KG1 (cell line): ENCODE measurements at regions not wholly inside any gene's neighbourhood (a gene's known extent, or its start where the extent isn't known, plus 50 kb on each side); places are given as distances from the start of the nearest gene placed in this dataset.
"Not testable (repeated sequence)": the region's sequence is repeated elsewhere in the genome, so short reads cannot be mapped to it uniquely, and the experiment has no call there.

Experiments
- DNase-seq: peaks from one replicate; lab custom pipeline; 2025; lab: John Stamatoyannopoulos, UW

GRCh38 chr5:103910786-103911185, 348.2 kb upstream of the NUDT12 start:
- DNase-seq, result no peak

GRCh38 chr5:103910011-103910410, 347.4 kb upstream of the NUDT12 start:
- no peak for DNase-seq

- no peak for DNase-seq
These were observed 346.8 kb upstream of the NUDT12 start for GRCh38 chr5:103909391-103909790.

- DNase-seq, result no peak
These were observed 345.9 kb upstream of the NUDT12 start for GRCh38 chr5:103908336-103909080.

- no peak for DNase-seq
These were observed 344.4 kb upstream of the NUDT12 start for GRCh38 chr5:103907001-103907400.

- no peak for DNase-seq
These were observed 342.1 kb upstream of the NUDT12 start for GRCh38 chr5:103904651-103905050.

- DNase-seq, result no peak
These were observed 340.3 kb upstream of the NUDT12 start for GRCh38 chr5:103902893-103903292.

- DNase-seq, result no peak
These were observed 339.3 kb upstream of the NUDT12 start for GRCh38 chr5:103901885-103902284.

- DNase-seq, result no peak
These were observed 334.0 kb upstream of the NUDT12 start for GRCh38 chr5:103896593-103896992.

- no peak for DNase-seq
These were observed 333.1 kb upstream of the NUDT12 start for GRCh38 chr5:103895738-103896137.

- no peak for DNase-seq
These were observed 332.3 kb upstream of the NUDT12 start for GRCh38 chr5:103894882-103895281.

GRCh38 chr5:103891151-103891550, 328.6 kb upstream of the NUDT12 start:
- DNase-seq, result no peak

- DNase-seq, result no peak
These were observed 327.7 kb upstream of the NUDT12 start for GRCh38 chr5:103890313-103890712.

- DNase-seq, result no peak
These were observed 327.1 kb upstream of the NUDT12 start for GRCh38 chr5:103889500-103890209.

- no peak for DNase-seq
These were observed 324.2 kb upstream of the NUDT12 start for GRCh38 chr5:103886826-103887225.

- no peak for DNase-seq
These were observed 320.6 kb upstream of the NUDT12 start for GRCh38 chr5:103883143-103883542.

- DNase-seq, result no peak
These were observed 319.0 kb upstream of the NUDT12 start for GRCh38 chr5:103881560-103881959.

- DNase-seq, result no peak
These were observed 305.4 kb upstream of the NUDT12 start for GRCh38 chr5:103867857-103868598.

GRCh38 chr5:103866169-103866568, 303.6 kb upstream of the NUDT12 start:
- no peak for DNase-seq

- DNase-seq, result no peak
These were observed 299.8 kb upstream of the NUDT12 start for GRCh38 chr5:103862398-103862797.

GRCh38 chr5:103860327-103860726, 297.7 kb upstream of the NUDT12 start:
- no peak for DNase-seq

GRCh38 chr5:103858367-103858766, 295.8 kb upstream of the NUDT12 start:
- DNase-seq, result not testable (repeated sequence)

- no peak for DNase-seq
These were observed 288.5 kb upstream of the NUDT12 start for GRCh38 chr5:103851091-103851490.
